Loucy (cell line): ENCODE measurements at regions not wholly inside any gene's neighbourhood (a gene's known extent, or its start where the extent isn't known, plus 50 kb on each side); places are given as distances from the start of the nearest gene placed in this dataset.

Experiments used
- CTCF ChIP-seq: fragments of 200-600 bp; sonication (generic); conservative IDR thresholded peaks from 2 replicates; pipeline ENCODE4 v1.5.1; 2014; ENCODE audit warnings: mild to moderate bottlenecking, antibody characterized with exemption, low read length
- EZH2phosphoT487 ChIP-seq: fragments of 200-600 bp; IDR thresholded peaks from 2 replicates; pipeline ENCODE4 v1.6.1; 2018; ENCODE audit warnings: antibody characterized with exemption, mild to moderate bottlenecking, moderate library complexity, borderline replicate concordance

- no peak for TF ChIP-seq CTCF
- TF ChIP-seq EZH2phosphoT487, result no peak
Observed at GRCh38 chr3:164360078-164360578, 718.2 kb downstream of the SI start.
